SH-SY5Y (cell line): ENCODE measurements at regions not wholly inside any gene's neighbourhood (a gene's known extent, or its start where the extent isn't known, plus 50 kb on each side); places are given as distances from the start of the nearest gene placed in this dataset.

Experiments used
- GATA2 ChIP-seq: IDR thresholded peaks from 2 replicates; pipeline ENCODE4 v1.6.1; 2011; ENCODE audit warnings: mild to moderate bottlenecking, low read depth, low read length
- GATA3 ChIP-seq: IDR thresholded peaks from 2 replicates; pipeline ENCODE4 v1.6.1; 2011; ENCODE audit warnings: low read depth, mild to moderate bottlenecking, low read length, moderate library complexity

DNA sequence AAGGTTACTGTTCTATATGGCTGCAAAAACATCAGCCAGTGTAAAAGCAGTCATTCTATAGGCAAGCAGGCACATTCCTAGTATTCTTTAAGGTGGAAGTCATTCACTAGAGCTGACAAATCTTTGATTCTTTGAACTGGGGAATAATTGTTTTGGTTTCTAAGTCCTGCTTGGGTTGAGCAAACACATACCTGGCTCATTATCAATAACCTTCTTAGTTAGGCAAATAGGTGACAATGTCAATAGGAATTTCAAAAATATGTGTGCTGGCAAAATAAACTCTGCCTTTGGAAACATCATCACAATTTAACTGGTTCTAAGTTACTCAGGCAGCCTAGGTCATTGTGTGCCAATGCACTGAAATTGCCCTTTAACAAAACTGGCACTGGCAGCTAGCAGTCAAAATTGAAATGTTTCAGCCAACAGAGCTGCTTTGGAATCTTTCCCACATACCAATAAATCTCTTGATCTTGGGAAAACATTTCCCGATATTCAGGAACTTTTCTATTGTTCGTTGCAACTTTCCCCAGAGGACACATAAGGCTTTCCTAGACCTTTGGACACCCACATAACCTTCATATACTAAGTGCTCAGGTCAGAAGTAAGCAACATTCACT lies 402.0 kb upstream of the MMADHC start:
- TF ChIP-seq GATA2 (no peak), GATA3 (no peak)
